Nephron (organoid): ENCODE measurements at regions not wholly inside any gene's neighbourhood (a gene's known extent, or its start where the extent isn't known, plus 50 kb on each side); places are given as distances from the start of the nearest gene placed in this dataset.

ENCODE experiments used
- H3K27ac Mint-ChIP-seq, 3 experiments: 2 replicates each; pipeline ENCODE4 v1.8.0; 2020; ENCODE audit warnings: mixed read lengths in 3 of 3, mild to moderate bottlenecking in 2 of 3, moderate library complexity in 1 of 3
- H3K27me3 Mint-ChIP-seq: 2 replicates; pipeline ENCODE4 v1.8.0; 2021; ENCODE audit warnings: low read depth, mild to moderate bottlenecking, moderate library complexity, mixed read lengths
- H3K36me3 Mint-ChIP-seq: 2 replicates; pipeline ENCODE4 v1.8.0; 2020; ENCODE audit warnings: low read depth, mixed read lengths
- H3K4me1 Mint-ChIP-seq: 2 replicates; pipeline ENCODE4 v1.8.0; 2020; ENCODE audit warnings: mixed read lengths
- H3K4me3 Mint-ChIP-seq, 3 experiments: 2 replicates each; pipeline ENCODE4 v1.8.0; 2020; ENCODE audit warnings: mild to moderate bottlenecking in 3 of 3, mixed read lengths in 3 of 3, moderate library complexity in 2 of 3
- H3K9me3 Mint-ChIP-seq: 2 replicates; pipeline ENCODE4 v1.8.0; 2020; ENCODE audit warnings: mixed read lengths
- TF ChIP-seq, protein P1 (sequence below), 3 experiments: fragments of 200-600 bp; sonication (generic); IDR thresholded peaks; one replicate each; pipeline ENCODE4 v1.5.0; 2021; ENCODE audit warnings: antibody characterized with exemption in 3 of 3; ENCODE audit not compliant: unreplicated experiment in 3 of 3

GRCh38 chr16:51719376-51719775 lies 568.3 kb upstream of the SALL1 start:
- Mint-ChIP-seq H3K27ac (no peak overlapping the region), H3K36me3 (no peaks in the 10 kb centered on the region), H3K4me1 (peaks cover 16% of the 10 kb centered on the region), H3K27me3 (no peaks in the 10 kb centered on the region), H3K4me3 (no peak overlapping the region), H3K9me3 (peaks cover 2% of the 10 kb centered on the region)
- TF ChIP-seq, protein P1, sequence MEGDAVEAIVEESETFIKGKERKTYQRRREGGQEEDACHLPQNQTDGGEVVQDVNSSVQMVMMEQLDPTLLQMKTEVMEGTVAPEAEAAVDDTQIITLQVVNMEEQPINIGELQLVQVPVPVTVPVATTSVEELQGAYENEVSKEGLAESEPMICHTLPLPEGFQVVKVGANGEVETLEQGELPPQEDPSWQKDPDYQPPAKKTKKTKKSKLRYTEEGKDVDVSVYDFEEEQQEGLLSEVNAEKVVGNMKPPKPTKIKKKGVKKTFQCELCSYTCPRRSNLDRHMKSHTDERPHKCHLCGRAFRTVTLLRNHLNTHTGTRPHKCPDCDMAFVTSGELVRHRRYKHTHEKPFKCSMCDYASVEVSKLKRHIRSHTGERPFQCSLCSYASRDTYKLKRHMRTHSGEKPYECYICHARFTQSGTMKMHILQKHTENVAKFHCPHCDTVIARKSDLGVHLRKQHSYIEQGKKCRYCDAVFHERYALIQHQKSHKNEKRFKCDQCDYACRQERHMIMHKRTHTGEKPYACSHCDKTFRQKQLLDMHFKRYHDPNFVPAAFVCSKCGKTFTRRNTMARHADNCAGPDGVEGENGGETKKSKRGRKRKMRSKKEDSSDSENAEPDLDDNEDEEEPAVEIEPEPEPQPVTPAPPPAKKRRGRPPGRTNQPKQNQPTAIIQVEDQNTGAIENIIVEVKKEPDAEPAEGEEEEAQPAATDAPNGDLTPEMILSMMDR (IDR thresholded peaks at IDR 0.05; ENCODE audit: unreplicated experiment in 3 of 3): no peak

DNA sequence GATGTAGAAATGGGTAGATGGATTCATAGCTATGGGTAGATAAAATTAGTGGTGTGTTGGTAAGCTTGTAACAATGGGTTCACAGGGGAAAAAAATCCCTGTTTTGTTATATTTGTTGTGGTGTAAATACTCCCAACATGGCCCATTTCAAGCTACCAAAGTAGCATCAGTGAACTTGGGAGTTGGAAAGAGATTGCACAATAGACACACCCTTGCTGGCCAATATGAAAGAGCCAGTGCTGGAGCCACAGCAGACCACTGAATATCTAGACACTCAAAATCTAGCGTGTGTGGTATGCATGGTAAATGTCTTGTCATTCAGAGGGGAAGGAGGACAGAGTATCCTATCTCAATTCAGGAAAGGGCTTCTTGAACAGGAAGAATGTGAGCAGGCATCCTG lies 565.1 kb upstream of the SALL1 start:
- no peaks in the 10 kb centered on the region for H3K36me3 Mint-ChIP-seq
- TF ChIP-seq, protein P1 (IDR thresholded peaks at IDR 0.05; ENCODE audit: unreplicated experiment in 3 of 3): no peak
- H3K27me3 Mint-ChIP-seq: peaks cover 9% of the 10 kb centered on the region
- no peaks in the 10 kb centered on the region for H3K4me1 Mint-ChIP-seq
- no peak overlapping the region for H3K27ac Mint-ChIP-seq
- peaks cover 4% of the 10 kb centered on the region for H3K9me3 Mint-ChIP-seq
- H3K4me3 Mint-ChIP-seq: no peak overlapping the region

DNA sequence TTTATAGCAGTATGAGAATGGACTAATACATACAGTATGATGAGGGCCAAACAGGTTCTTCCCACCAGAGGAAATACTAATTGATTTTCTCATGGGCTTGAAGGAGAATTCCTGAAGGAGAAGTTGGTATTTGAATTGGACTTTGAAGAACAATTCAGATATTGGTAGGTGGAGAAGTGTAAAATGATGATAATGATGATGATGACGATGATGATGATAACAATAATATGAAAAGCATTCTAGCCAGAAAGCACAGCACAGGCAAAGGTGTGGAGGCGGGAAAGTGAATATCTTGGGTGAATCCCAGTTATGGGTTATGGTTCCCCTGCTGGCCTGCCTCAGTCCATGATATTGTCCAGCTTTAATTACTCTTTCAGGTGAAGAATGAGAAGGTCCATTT lies 562.4 kb upstream of the SALL1 start:
- TF ChIP-seq, protein P1 (IDR thresholded peaks at IDR 0.05; ENCODE audit: unreplicated experiment in 3 of 3): no peak
- no peak overlapping the region for H3K27ac Mint-ChIP-seq
- H3K27me3 Mint-ChIP-seq: peaks cover 9% of the 10 kb centered on the region
- no peaks in the 10 kb centered on the region for H3K4me1 Mint-ChIP-seq
- H3K36me3 Mint-ChIP-seq: no peaks in the 10 kb centered on the region
- H3K4me3 Mint-ChIP-seq: no peak overlapping the region
- peaks cover 4% of the 10 kb centered on the region for H3K9me3 Mint-ChIP-seq

GRCh38 chr16:51710905-51711563 lies 560.0 kb upstream of the SALL1 start:
- no peaks in the 10 kb centered on the region for H3K4me1 Mint-ChIP-seq
- H3K27ac Mint-ChIP-seq: no peak overlapping the region

GRCh38 chr16:51710186-51710585 lies 559.1 kb upstream of the SALL1 start:
- Mint-ChIP-seq H3K9me3 (peaks cover 16% of the 10 kb centered on the region), H3K27me3 (peaks cover 9% of the 10 kb centered on the region), H3K4me1 (no peaks in the 10 kb centered on the region), H3K27ac (no peak overlapping the region), H3K4me3 (no peak overlapping the region), H3K36me3 (peaks cover 9% of the 10 kb centered on the region)
- TF ChIP-seq, protein P1 (IDR thresholded peaks at IDR 0.05; ENCODE audit: unreplicated experiment in 3 of 3): no peak

More at GRCh38 chr16:51710905-51711563, 560.0 kb upstream of the SALL1 start:
- TF ChIP-seq, protein P1 (IDR thresholded peaks at IDR 0.05; ENCODE audit: unreplicated experiment in 3 of 3): no peak
- H3K27me3 Mint-ChIP-seq: peaks cover 9% of the 10 kb centered on the region
- H3K36me3 Mint-ChIP-seq: peaks cover 9% of the 10 kb centered on the region
- no peak overlapping the region for H3K4me3 Mint-ChIP-seq
- peaks cover 16% of the 10 kb centered on the region for H3K9me3 Mint-ChIP-seq

DNA sequence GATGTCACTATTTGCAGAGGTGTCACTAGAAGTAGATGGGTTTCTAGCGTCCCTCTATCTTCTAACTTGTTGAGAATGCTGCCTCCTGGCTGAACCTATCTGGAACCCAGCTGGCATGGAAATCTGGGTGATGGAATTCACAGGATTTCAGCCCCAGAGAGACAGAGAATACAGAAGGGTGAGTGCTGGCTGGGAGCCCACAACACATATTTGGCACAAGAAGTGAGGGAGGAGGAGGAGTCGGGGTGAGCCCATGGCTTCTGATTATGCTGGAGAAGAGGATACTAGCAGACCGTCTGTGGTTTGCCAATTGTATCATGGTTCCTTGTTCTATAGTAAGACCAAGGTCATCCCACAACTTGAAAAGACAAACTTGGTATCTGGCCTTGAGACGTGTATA lies 557.8 kb upstream of the SALL1 start:
- Mint-ChIP-seq H3K27me3 (peaks cover 12% of the 10 kb centered on the region), H3K9me3 (peaks cover 25% of the 10 kb centered on the region), H3K4me1 (no peaks in the 10 kb centered on the region), H3K27ac (no peak overlapping the region), H3K36me3 (peaks cover 16% of the 10 kb centered on the region), H3K4me3 (no peak overlapping the region)
- TF ChIP-seq, protein P1 (IDR thresholded peaks at IDR 0.05; ENCODE audit: unreplicated experiment in 3 of 3): no peak
